Nephron progenitor cell (in vitro differentiated cells): ENCODE measurements at regions not wholly inside any gene's neighbourhood (a gene's known extent, or its start where the extent isn't known, plus 50 kb on each side); places are given as distances from the start of the nearest gene placed in this dataset.

Experiments
- DNase-seq: peaks from one replicate; pipeline ENCODE4 v3.0.0; 2021
- H3K27ac Mint-ChIP-seq: 2 replicates; pipeline ENCODE4 v1.8.0; 2021; ENCODE audit warnings: mild to moderate bottlenecking, moderate library complexity, mixed read lengths
- H3K27me3 Mint-ChIP-seq: 2 replicates; pipeline ENCODE4 v1.8.0; 2021; ENCODE audit warnings: mild to moderate bottlenecking, low read depth, mixed read lengths; ENCODE audit not compliant: poor library complexity
- H3K36me3 Mint-ChIP-seq: 2 replicates; pipeline ENCODE4 v1.8.0; 2021; ENCODE audit warnings: low read depth, mixed read lengths
- H3K4me1 Mint-ChIP-seq: 2 replicates; pipeline ENCODE4 v1.8.0; 2021; ENCODE audit warnings: mixed read lengths
- H3K4me3 Mint-ChIP-seq: 2 replicates; pipeline ENCODE4 v1.8.0; 2021; ENCODE audit warnings: mild to moderate bottlenecking, moderate library complexity, mixed read lengths
- H3K9me3 Mint-ChIP-seq: 2 replicates; pipeline ENCODE4 v1.8.0; 2021; ENCODE audit warnings: mild to moderate bottlenecking, moderate library complexity, mixed read lengths
- TF ChIP-seq, protein P1 (sequence below): fragments of 200-600 bp; sonication (generic); IDR thresholded peaks from 2 replicates; pipeline ENCODE4 v1.5.0; 2021; ENCODE audit warnings: antibody characterized with exemption

DNA sequence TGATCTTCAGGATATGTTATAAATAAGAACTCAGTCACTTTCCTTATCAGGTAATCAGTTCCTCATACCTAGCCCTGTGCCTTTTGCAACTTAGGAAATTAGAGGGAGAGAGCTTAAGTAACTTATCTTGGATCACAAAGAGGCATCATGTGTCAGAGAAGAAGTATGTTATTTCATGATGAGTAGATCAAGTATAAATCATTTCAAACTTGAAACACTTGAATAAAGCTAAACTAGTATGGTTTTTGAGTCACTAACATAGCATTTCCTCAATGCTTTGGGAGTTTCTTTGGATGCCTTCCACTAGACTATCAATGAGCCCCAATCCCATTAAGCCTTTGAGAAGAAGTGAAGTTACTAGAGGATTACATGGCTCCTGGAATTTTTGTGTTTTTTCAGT is 102.6 kb upstream of the TNFAIP3 start:
- Mint-ChIP-seq H3K9me3 (no peaks in the 10 kb centered on the region), H3K36me3 (no peaks in the 10 kb centered on the region), H3K27me3 (peaks cover 4% of the 10 kb centered on the region), H3K4me1 (peaks cover 10% of the 10 kb centered on the region), H3K4me3 (no peak overlapping the region), H3K27ac (no peak overlapping the region)
- TF ChIP-seq, protein P1, sequence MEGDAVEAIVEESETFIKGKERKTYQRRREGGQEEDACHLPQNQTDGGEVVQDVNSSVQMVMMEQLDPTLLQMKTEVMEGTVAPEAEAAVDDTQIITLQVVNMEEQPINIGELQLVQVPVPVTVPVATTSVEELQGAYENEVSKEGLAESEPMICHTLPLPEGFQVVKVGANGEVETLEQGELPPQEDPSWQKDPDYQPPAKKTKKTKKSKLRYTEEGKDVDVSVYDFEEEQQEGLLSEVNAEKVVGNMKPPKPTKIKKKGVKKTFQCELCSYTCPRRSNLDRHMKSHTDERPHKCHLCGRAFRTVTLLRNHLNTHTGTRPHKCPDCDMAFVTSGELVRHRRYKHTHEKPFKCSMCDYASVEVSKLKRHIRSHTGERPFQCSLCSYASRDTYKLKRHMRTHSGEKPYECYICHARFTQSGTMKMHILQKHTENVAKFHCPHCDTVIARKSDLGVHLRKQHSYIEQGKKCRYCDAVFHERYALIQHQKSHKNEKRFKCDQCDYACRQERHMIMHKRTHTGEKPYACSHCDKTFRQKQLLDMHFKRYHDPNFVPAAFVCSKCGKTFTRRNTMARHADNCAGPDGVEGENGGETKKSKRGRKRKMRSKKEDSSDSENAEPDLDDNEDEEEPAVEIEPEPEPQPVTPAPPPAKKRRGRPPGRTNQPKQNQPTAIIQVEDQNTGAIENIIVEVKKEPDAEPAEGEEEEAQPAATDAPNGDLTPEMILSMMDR = no peak
- DNase-seq = no peak

GRCh38 chr6:137765059-137765458 is 102.0 kb upstream of the TNFAIP3 start:
- Mint-ChIP-seq H3K27me3 (peaks cover 4% of the 10 kb centered on the region), H3K36me3 (no peaks in the 10 kb centered on the region), H3K27ac (no peak overlapping the region), H3K4me1 (peaks cover 10% of the 10 kb centered on the region), H3K9me3 (no peaks in the 10 kb centered on the region), H3K4me3 (no peak overlapping the region)
- no peak for DNase-seq
- TF ChIP-seq, protein P1 = no peak

DNA sequence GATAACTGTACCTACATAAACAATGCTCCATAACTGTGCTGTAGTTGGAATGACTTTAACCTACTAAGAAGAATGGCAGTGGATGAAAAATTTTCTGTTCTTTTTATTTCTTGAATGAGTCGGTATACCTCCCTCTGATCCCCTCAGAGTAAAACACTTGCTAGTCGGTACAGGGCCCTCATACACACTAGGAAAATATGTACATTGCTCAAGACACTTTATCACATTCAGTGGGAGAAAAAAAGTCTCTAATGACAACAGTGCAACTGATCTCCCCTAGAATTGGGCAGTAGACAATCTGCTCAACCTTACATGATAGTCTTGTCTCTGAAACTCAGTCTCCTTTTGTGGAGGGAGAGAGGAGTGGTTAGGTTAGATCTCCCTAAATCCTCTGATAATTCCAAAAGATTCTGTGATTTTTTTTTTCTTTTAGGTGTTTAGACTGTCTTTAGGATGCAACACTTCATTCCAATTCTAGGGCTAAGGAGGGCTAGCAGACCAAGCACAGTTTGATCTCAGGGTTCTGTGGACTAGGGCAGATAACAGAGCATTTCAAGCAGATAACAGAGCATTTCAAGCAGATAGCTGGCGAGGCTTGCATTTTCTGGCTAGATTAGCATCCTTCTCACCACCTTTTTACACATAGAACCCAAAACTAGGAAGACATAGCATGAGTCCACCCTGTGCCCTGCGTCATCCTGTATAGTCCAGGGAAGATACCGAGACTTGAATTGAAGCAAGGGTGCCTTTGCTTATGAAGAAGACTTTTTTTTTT is 100.3 kb upstream of the TNFAIP3 start:
- Mint-ChIP-seq H3K27me3 (peaks cover 4% of the 10 kb centered on the region), H3K27ac (no peak overlapping the region), H3K9me3 (no peaks in the 10 kb centered on the region), H3K4me3 (no peak overlapping the region), H3K4me1 (peaks cover 10% of the 10 kb centered on the region), H3K36me3 (no peaks in the 10 kb centered on the region)
- no peak for DNase-seq
- TF ChIP-seq, protein P1 = no peak

- TF ChIP-seq, protein P1 = no peak
- DNase-seq = no peak
- no peaks in the 10 kb centered on the region for H3K9me3 Mint-ChIP-seq
- peaks cover 10% of the 10 kb centered on the region for H3K4me1 Mint-ChIP-seq
- H3K36me3 Mint-ChIP-seq = no peaks in the 10 kb centered on the region
- H3K27me3 Mint-ChIP-seq = peaks cover 4% of the 10 kb centered on the region
- H3K27ac Mint-ChIP-seq = no peak overlapping the region
- H3K4me3 Mint-ChIP-seq = no peak overlapping the region
These were observed 99.6 kb upstream of the TNFAIP3 start for GRCh38 chr6:137767465-137767864.

GRCh38 chr6:137767911-137768690 is 99.0 kb upstream of the TNFAIP3 start:
- Mint-ChIP-seq H3K36me3 (no peaks in the 10 kb centered on the region), H3K4me1 (peaks cover 10% of the 10 kb centered on the region), H3K4me3 (no peak overlapping the region), H3K27ac (no peak overlapping the region), H3K9me3 (no peaks in the 10 kb centered on the region), H3K27me3 (peaks cover 4% of the 10 kb centered on the region)
- TF ChIP-seq, protein P1 = no peak
- no peak for DNase-seq
